ENCODE measurements at regions not wholly inside any gene's neighbourhood (a gene's known extent, or its start where the extent isn't known, plus 50 kb on each side); places are given as distances from the start of the nearest gene placed in this dataset.

- no peak for DNase-seq (ENCODE audit: low spot score)
Measured at GRCh38 chr13:108437496-108437895, 168.0 kb downstream of the TNFSF13B start.

GRCh38 chr13:108439556-108439955 lies 170.0 kb downstream of the TNFSF13B start:
- no peak for DNase-seq (ENCODE audit: low spot score)

GRCh38 chr13:108444448-108444847 lies 174.9 kb downstream of the TNFSF13B start:
- DNase-seq (ENCODE audit: low spot score), result no peak

- no peak for DNase-seq (ENCODE audit: low spot score)
Measured at GRCh38 chr13:108448891-108449290, 179.4 kb downstream of the TNFSF13B start.

GRCh38 chr13:108451121-108451520 lies 178.3 kb upstream of the MYO16 start:
- no peak for DNase-seq (ENCODE audit: low spot score)

- no peak for DNase-seq (ENCODE audit: low spot score)
Measured at GRCh38 chr13:108455320-108455719, 174.1 kb upstream of the MYO16 start.

GRCh38 chr13:108460043-108460442 lies 169.4 kb upstream of the MYO16 start:
- no peak for DNase-seq (ENCODE audit: low spot score)

GRCh38 chr13:108460746-108461145 lies 168.7 kb upstream of the MYO16 start:
- DNase-seq (ENCODE audit: low spot score), result no peak

GRCh38 chr13:108463340-108463739 lies 166.1 kb upstream of the MYO16 start:
- DNase-seq (ENCODE audit: low spot score), result peak; percentile 9

- DNase-seq (ENCODE audit: low spot score), result no peak
Measured at GRCh38 chr13:108470921-108471320, 158.5 kb upstream of the MYO16 start.

- DNase-seq (ENCODE audit: low spot score), result no peak
Measured at GRCh38 chr13:108475181-108475580, 154.2 kb upstream of the MYO16 start.

- DNase-seq (ENCODE audit: low spot score), result no peak
Measured at GRCh38 chr13:108477376-108477775, 152.0 kb upstream of the MYO16 start.

- DNase-seq (ENCODE audit: low spot score), result no peak
Measured at GRCh38 chr13:108478179-108478578, 151.2 kb upstream of the MYO16 start.

GRCh38 chr13:108483981-108484380 lies 145.4 kb upstream of the MYO16 start:
- no peak for DNase-seq (ENCODE audit: low spot score)

- DNase-seq (ENCODE audit: low spot score), result no peak
Measured at GRCh38 chr13:108486096-108486495, 143.3 kb upstream of the MYO16 start.

- no peak for DNase-seq (ENCODE audit: low spot score)
Measured at GRCh38 chr13:108494991-108495645, 134.3 kb upstream of the MYO16 start.

- no peak for DNase-seq (ENCODE audit: low spot score)
Measured at GRCh38 chr13:108495646-108496361, 133.6 kb upstream of the MYO16 start.

GRCh38 chr13:108496362-108497210 lies 132.8 kb upstream of the MYO16 start:
- no peak for DNase-seq (ENCODE audit: low spot score)

- DNase-seq (ENCODE audit: low spot score), result no peak
Measured at GRCh38 chr13:108500711-108501110, 128.7 kb upstream of the MYO16 start.

GRCh38 chr13:108508263-108508662 lies 121.1 kb upstream of the MYO16 start:
- peak; percentile 10 for DNase-seq (ENCODE audit: low spot score)

GRCh38 chr13:108525827-108526226 lies 103.6 kb upstream of the MYO16 start:
- no peak for DNase-seq (ENCODE audit: low spot score)

GRCh38 chr13:108526286-108526685 lies 103.1 kb upstream of the MYO16 start:
- no peak for DNase-seq (ENCODE audit: low spot score)

GRCh38 chr13:108527844-108528243 lies 101.6 kb upstream of the MYO16 start:
- no peak for DNase-seq (ENCODE audit: low spot score)

Measured in CD4-positive, alpha-beta T cell treated with Interleukin-15 for 4 hours (primary cell).